ENCODE measurements at regions not wholly inside any gene's neighbourhood (a gene's known extent, or its start where the extent isn't known, plus 50 kb on each side); places are given as distances from the start of the nearest gene placed in this dataset.

DNA sequence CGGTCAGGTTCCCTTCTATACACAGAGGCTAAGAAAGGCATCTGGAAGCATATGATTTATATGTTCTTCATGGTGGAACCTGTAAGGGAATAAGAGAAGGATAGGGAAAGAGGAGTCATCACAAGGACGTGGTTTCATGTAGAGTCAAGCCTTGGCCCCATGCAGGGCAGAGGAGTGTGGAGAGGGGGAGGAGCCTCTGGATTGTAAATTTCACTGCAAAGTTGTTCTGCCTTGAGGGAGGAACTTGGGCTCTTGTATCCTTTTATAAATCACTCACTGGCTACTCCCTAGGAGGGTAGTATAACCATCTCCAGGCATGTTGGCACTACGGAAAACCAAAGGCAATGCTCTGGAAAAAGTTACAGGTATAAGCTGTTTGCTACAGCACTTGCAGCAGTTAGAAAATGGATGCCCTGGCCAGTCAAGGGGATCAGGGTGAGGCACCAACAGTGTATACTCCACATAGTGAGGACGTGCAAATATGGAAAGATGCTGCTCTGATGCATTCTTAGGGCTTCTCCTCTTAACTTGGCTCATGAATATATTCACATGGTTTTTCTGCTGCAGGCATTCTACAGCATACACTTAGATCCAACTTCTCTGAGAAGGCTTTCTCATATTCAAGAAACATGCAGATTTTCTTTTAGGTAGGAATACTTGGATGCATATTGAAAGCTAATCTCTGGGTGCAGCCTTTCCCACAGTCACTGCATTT lies 60.3 kb upstream of the ZNF81 start:
- Histone ChIP-seq H3K4me3 (ENCODE audit: low read depth in 1 of 3, low read length in 3 of 3) (no peak overlapping the region), H3K9me3 (ENCODE audit: control insufficient read depth in 4 of 4, low read length in 3 of 4) (peaks cover 0 to 12% (median 2%) of the 10 kb centered on the region in 4 donors), H3K36me3 (ENCODE audit: control insufficient read depth in 4 of 4, insufficient read depth in 3 of 4, low read depth in 1 of 4, low read length in 3 of 4) (no peaks in the 10 kb centered on the region), H3K9ac (ENCODE audit: low read depth in 1 of 2, low read length in 2 of 2) (no peak overlapping the region), H3K4me1 (ENCODE audit: control insufficient read depth in 4 of 4, insufficient read depth in 4 of 4, low read length in 3 of 4) (no peaks in the 10 kb centered on the region), H3K27me3 (ENCODE audit: control insufficient read depth in 4 of 4, insufficient read depth in 4 of 4, low read length in 3 of 4) (no peaks in the 10 kb centered on the region), H3K27ac (ENCODE audit: low read depth in 1 of 2, low read length in 2 of 2) (no peak overlapping the region)
- 80% methylated on average over 4 of the region's 4 CpGs for WGBS
- no peak for DNase-seq (ENCODE audit: low spot score)
- TF ChIP-seq, protein P1, sequence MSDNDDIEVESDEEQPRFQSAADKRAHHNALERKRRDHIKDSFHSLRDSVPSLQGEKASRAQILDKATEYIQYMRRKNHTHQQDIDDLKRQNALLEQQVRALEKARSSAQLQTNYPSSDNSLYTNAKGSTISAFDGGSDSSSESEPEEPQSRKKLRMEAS (IDR thresholded peaks at IDR 0.05): no peak
- TF ChIP-seq ATF3 (IDR thresholded peaks at IDR 0.05): no peak
- no peak for TF ChIP-seq HNF4A (conservative IDR thresholded peaks at IDR 0.05)
- no peak for TF ChIP-seq GABPA (IDR thresholded peaks at IDR 0.05 in 1 of 2, conservative IDR thresholded peaks at IDR 0.05 in 1 of 2)
- TF ChIP-seq RAD21 (IDR thresholded peaks at IDR 0.05): no peak
- no peak for TF ChIP-seq NR2F2 (IDR thresholded peaks at IDR 0.05)
- no peak for TF ChIP-seq REST (IDR thresholded peaks at IDR 0.05)
- TF ChIP-seq FOXA1 (IDR thresholded peaks at IDR 0.05): no peak
- TF ChIP-seq, protein P2, sequence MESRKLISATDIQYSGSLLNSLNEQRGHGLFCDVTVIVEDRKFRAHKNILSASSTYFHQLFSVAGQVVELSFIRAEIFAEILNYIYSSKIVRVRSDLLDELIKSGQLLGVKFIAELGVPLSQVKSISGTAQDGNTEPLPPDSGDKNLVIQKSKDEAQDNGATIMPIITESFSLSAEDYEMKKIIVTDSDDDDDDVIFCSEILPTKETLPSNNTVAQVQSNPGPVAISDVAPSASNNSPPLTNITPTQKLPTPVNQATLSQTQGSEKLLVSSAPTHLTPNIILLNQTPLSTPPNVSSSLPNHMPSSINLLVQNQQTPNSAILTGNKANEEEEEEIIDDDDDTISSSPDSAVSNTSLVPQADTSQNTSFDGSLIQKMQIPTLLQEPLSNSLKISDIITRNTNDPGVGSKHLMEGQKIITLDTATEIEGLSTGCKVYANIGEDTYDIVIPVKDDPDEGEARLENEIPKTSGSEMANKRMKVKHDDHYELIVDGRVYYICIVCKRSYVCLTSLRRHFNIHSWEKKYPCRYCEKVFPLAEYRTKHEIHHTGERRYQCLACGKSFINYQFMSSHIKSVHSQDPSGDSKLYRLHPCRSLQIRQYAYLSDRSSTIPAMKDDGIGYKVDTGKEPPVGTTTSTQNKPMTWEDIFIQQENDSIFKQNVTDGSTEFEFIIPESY (IDR thresholded peaks at IDR 0.05): no peak
- TF ChIP-seq CTCF (IDR thresholded peaks at IDR 0.05; ENCODE audit: low read depth, low read length, missing input control): no peak
- no peak for TF ChIP-seq YY1 (IDR thresholded peaks at IDR 0.05)
- no peak for TF ChIP-seq RXRA (IDR thresholded peaks at IDR 0.05)
- TF ChIP-seq EGR1 (IDR thresholded peaks at IDR 0.05; ENCODE audit: low read depth in 2 of 2): no peak
- TF ChIP-seq SP1 (IDR thresholded peaks at IDR 0.05): no peak

DNA sequence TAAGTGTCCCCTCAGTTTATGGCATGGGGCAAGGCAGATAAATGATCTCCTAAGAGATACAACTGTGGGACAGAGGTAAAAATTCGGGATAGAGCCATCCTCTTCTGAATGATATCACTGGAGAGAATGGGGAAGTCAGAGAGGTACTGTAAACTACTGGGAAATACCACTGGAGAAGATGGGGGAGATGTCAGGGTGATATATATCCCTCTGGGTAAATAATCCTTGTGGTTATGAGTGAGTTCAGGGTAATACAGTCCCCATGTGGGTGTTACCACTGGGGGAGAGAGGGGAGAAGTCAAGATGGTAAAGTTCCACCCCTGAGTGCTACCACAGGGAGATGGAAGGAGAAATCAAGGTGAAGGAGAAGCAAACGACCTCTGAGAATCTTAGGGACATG lies 63.9 kb upstream of the ZNF81 start:
- Histone ChIP-seq H3K4me1 (ENCODE audit: control insufficient read depth in 4 of 4, insufficient read depth in 4 of 4, low read length in 3 of 4) (no peaks in the 10 kb centered on the region), H3K9me3 (ENCODE audit: control insufficient read depth in 4 of 4, low read length in 3 of 4) (peaks cover 0 to 8% (median 2%) of the 10 kb centered on the region in 4 donors), H3K9ac (ENCODE audit: low read depth in 1 of 2, low read length in 2 of 2) (no peak overlapping the region), H3K27me3 (ENCODE audit: control insufficient read depth in 4 of 4, insufficient read depth in 4 of 4, low read length in 3 of 4) (no peaks in the 10 kb centered on the region), H3K4me3 (ENCODE audit: low read depth in 1 of 3, low read length in 3 of 3) (no peak overlapping the region), H3K36me3 (ENCODE audit: control insufficient read depth in 4 of 4, insufficient read depth in 3 of 4, low read depth in 1 of 4, low read length in 3 of 4) (no peaks in the 10 kb centered on the region), H3K27ac (ENCODE audit: low read depth in 1 of 2, low read length in 2 of 2) (no peak overlapping the region)
- no peak for DNase-seq (ENCODE audit: low spot score)
- 51% methylated on average over 2 of the region's 2 CpGs for WGBS
- TF ChIP-seq GABPA (IDR thresholded peaks at IDR 0.05 in 1 of 2, conservative IDR thresholded peaks at IDR 0.05 in 1 of 2): no peak
- TF ChIP-seq FOXA2 (IDR thresholded peaks at IDR 0.05): no peak
- TF ChIP-seq CTCF (IDR thresholded peaks at IDR 0.05; ENCODE audit: low read depth, low read length, missing input control): no peak
- TF ChIP-seq TAF1 (conservative IDR thresholded peaks at IDR 0.05): no peak
- TF ChIP-seq, protein P2 (IDR thresholded peaks at IDR 0.05): no peak
- TF ChIP-seq RAD21 (IDR thresholded peaks at IDR 0.05): no peak
- no peak for TF ChIP-seq ATF3 (IDR thresholded peaks at IDR 0.05)
- no peak for TF ChIP-seq HNF4G (IDR thresholded peaks at IDR 0.05)
- TF ChIP-seq RXRA (IDR thresholded peaks at IDR 0.05): no peak
- TF ChIP-seq, protein P1 (IDR thresholded peaks at IDR 0.05): no peak
- no peak for TF ChIP-seq YY1 (IDR thresholded peaks at IDR 0.05)
- no peak for TF ChIP-seq JUND (IDR thresholded peaks at IDR 0.05)
- TF ChIP-seq HNF4A (conservative IDR thresholded peaks at IDR 0.05): no peak
